ENCODE measurements at regions not wholly inside any gene's neighbourhood (a gene's known extent, or its start where the extent isn't known, plus 50 kb on each side); places are given as distances from the start of the nearest gene placed in this dataset.

- no peak for DNase-seq
Observed at GRCh38 chr2:129904532-129905446, 74.7 kb upstream of the RAB6C start.

- no peak for DNase-seq
Observed at GRCh38 chr2:129905664-129906081, 73.8 kb upstream of the RAB6C start.

- DNase-seq = no peak
Observed at GRCh38 chr2:129906139-129906860, 73.2 kb upstream of the RAB6C start.

GRCh38 chr2:129906861-129907235, 72.6 kb upstream of the RAB6C start:
- DNase-seq = no peak

- DNase-seq = no peak
Observed at GRCh38 chr2:129907256-129907998, 72.0 kb upstream of the RAB6C start.

GRCh38 chr2:129908721-129909373, 70.6 kb upstream of the RAB6C start:
- DNase-seq = no peak

GRCh38 chr2:129909651-129910418, 69.6 kb upstream of the RAB6C start:
- no peak for DNase-seq

- no peak for DNase-seq
Observed at GRCh38 chr2:129910446-129911362, 68.8 kb upstream of the RAB6C start.

- DNase-seq = no peak
Observed at GRCh38 chr2:129911363-129912065, 68.0 kb upstream of the RAB6C start.

- DNase-seq = no peak
Observed at GRCh38 chr2:129912066-129912820, 67.2 kb upstream of the RAB6C start.

GRCh38 chr2:129912871-129913694, 66.4 kb upstream of the RAB6C start:
- DNase-seq = no peak

GRCh38 chr2:129913695-129914495, 65.6 kb upstream of the RAB6C start:
- DNase-seq = no peak

GRCh38 chr2:129914538-129915302, 64.7 kb upstream of the RAB6C start:
- DNase-seq = no peak

- DNase-seq = no peak
Observed at GRCh38 chr2:129915303-129915840, 64.1 kb upstream of the RAB6C start.

- DNase-seq = no peak
Observed at GRCh38 chr2:129918604-129919003, 60.9 kb upstream of the RAB6C start.

GRCh38 chr2:129922571-129923264, 56.7 kb upstream of the RAB6C start:
- no peak for DNase-seq
